ENCODE measurements at regions not wholly inside any gene's neighbourhood (a gene's known extent, or its start where the extent isn't known, plus 50 kb on each side); places are given as distances from the start of the nearest gene placed in this dataset.

GRCh38 chr7:94264756-94265155, 129.9 kb upstream of the COL1A2 start:
- Histone ChIP-seq H3K9me3 (ENCODE audit: insufficient read depth, low read depth, low read length) (no peaks in the 10 kb centered on the region), H3K36me3 (ENCODE audit: insufficient read depth, low read length) (no peaks in the 10 kb centered on the region), H3K4me2 (ENCODE audit: low read length) (no peak overlapping the region), H3K79me2 (ENCODE audit: insufficient read depth, low read length) (no peaks in the 10 kb centered on the region), H4K20me1 (ENCODE audit: insufficient read depth, low read length) (no peaks in the 10 kb centered on the region), H3K9ac (ENCODE audit: low read length) (no peak overlapping the region), H3K27me3 (ENCODE audit: insufficient read depth, low read length) (no peaks in the 10 kb centered on the region), H3K4me1 (ENCODE audit: insufficient read depth, low read length) (no peaks in the 10 kb centered on the region), H3K4me3 (ENCODE audit: insufficient read depth, low read depth, low read length) (no peak overlapping the region), H3K27ac (ENCODE audit: low read depth, low read length) (no peak overlapping the region), H2AFZ (ENCODE audit: low read depth, low read length) (no peak overlapping the region)
- H3K4me1 Mint-ChIP-seq (ENCODE audit: low read depth, unreplicated experiment) = no peaks in the 10 kb centered on the region
- TF ChIP-seq CTCF (IDR thresholded peaks at IDR 0.05; ENCODE audit: insufficient read depth, low read depth, low read length) = no peak
- TF ChIP-seq EZH2 (IDR thresholded peaks at IDR 0.05; ENCODE audit: insufficient read depth, low read length) = no peak
- FAIRE-seq (no peak), DNase-seq (ENCODE audit: low read depth) (no peak)
- H3K27me3 Mint-ChIP-seq (ENCODE audit: low read depth, unreplicated experiment) = no peaks in the 10 kb centered on the region
- H3K9me3 Mint-ChIP-seq (ENCODE audit: unreplicated experiment) = no peaks in the 10 kb centered on the region
- H3K36me3 Mint-ChIP-seq (ENCODE audit: low read depth, unreplicated experiment) = no peaks in the 10 kb centered on the region
- no peak overlapping the region for H3K4me3 Mint-ChIP-seq (ENCODE audit: unreplicated experiment)
- no peak overlapping the region for H3K27ac Mint-ChIP-seq (ENCODE audit: unreplicated experiment)

- no peaks in the 10 kb centered on the region for H3K27me3 Mint-ChIP-seq (ENCODE audit: low read depth, unreplicated experiment)
- no peaks in the 10 kb centered on the region for H3K9me3 ChIP-seq (ENCODE audit: insufficient read depth, low read depth, low read length)
- DNase-seq (ENCODE audit: low read depth) (no peak), FAIRE-seq (no peak)
- no peaks in the 10 kb centered on the region for H3K4me1 Mint-ChIP-seq (ENCODE audit: low read depth, unreplicated experiment)
- H3K36me3 Mint-ChIP-seq (ENCODE audit: low read depth, unreplicated experiment) = no peaks in the 10 kb centered on the region
- no peak overlapping the region for H2AFZ ChIP-seq (ENCODE audit: low read depth, low read length)
- H3K4me3 ChIP-seq (ENCODE audit: insufficient read depth, low read depth, low read length) = no peak overlapping the region
- H3K27ac Mint-ChIP-seq (ENCODE audit: unreplicated experiment) = no peak overlapping the region
- no peak overlapping the region for H3K27ac ChIP-seq (ENCODE audit: low read depth, low read length)
- H3K4me1 ChIP-seq (ENCODE audit: insufficient read depth, low read length) = no peaks in the 10 kb centered on the region
- H3K9ac ChIP-seq (ENCODE audit: low read length) = no peak overlapping the region
- H3K79me2 ChIP-seq (ENCODE audit: insufficient read depth, low read length) = no peaks in the 10 kb centered on the region
- H3K9me3 Mint-ChIP-seq (ENCODE audit: unreplicated experiment) = no peaks in the 10 kb centered on the region
- H3K4me2 ChIP-seq (ENCODE audit: low read length) = no peak overlapping the region
- TF ChIP-seq EZH2 (IDR thresholded peaks at IDR 0.05; ENCODE audit: insufficient read depth, low read length) (no peak), CTCF (IDR thresholded peaks at IDR 0.05; ENCODE audit: insufficient read depth, low read depth, low read length) (no peak)
- H4K20me1 ChIP-seq (ENCODE audit: insufficient read depth, low read length) = no peaks in the 10 kb centered on the region
- no peaks in the 10 kb centered on the region for H3K27me3 ChIP-seq (ENCODE audit: insufficient read depth, low read length)
- no peaks in the 10 kb centered on the region for H3K36me3 ChIP-seq (ENCODE audit: insufficient read depth, low read length)
- no peak overlapping the region for H3K4me3 Mint-ChIP-seq (ENCODE audit: unreplicated experiment)
Observed at GRCh38 chr7:94265456-94265855, 129.2 kb upstream of the COL1A2 start.

- no peaks in the 10 kb centered on the region for H4K20me1 ChIP-seq (ENCODE audit: insufficient read depth, low read length)
- no peaks in the 10 kb centered on the region for H3K9me3 ChIP-seq (ENCODE audit: insufficient read depth, low read depth, low read length)
- H3K36me3 ChIP-seq (ENCODE audit: insufficient read depth, low read length) = no peaks in the 10 kb centered on the region
- H3K27ac Mint-ChIP-seq (ENCODE audit: unreplicated experiment) = no peak overlapping the region
- no peak overlapping the region for H3K9ac ChIP-seq (ENCODE audit: low read length)
- H3K27me3 ChIP-seq (ENCODE audit: insufficient read depth, low read length) = no peaks in the 10 kb centered on the region
- no peak overlapping the region for H2AFZ ChIP-seq (ENCODE audit: low read depth, low read length)
- H3K4me3 ChIP-seq (ENCODE audit: insufficient read depth, low read depth, low read length) = no peak overlapping the region
- H3K9me3 Mint-ChIP-seq (ENCODE audit: unreplicated experiment) = no peaks in the 10 kb centered on the region
- no peak overlapping the region for H3K4me3 Mint-ChIP-seq (ENCODE audit: unreplicated experiment)
- no peaks in the 10 kb centered on the region for H3K4me1 Mint-ChIP-seq (ENCODE audit: low read depth, unreplicated experiment)
- no peaks in the 10 kb centered on the region for H3K36me3 Mint-ChIP-seq (ENCODE audit: low read depth, unreplicated experiment)
- TF ChIP-seq EZH2 (IDR thresholded peaks at IDR 0.05; ENCODE audit: insufficient read depth, low read length) (no peak), CTCF (IDR thresholded peaks at IDR 0.05; ENCODE audit: insufficient read depth, low read depth, low read length) (no peak)
- FAIRE-seq = no peak
- H3K79me2 ChIP-seq (ENCODE audit: insufficient read depth, low read length) = no peaks in the 10 kb centered on the region
- peak; percentile 20 for DNase-seq (ENCODE audit: low read depth)
- H3K27me3 Mint-ChIP-seq (ENCODE audit: low read depth, unreplicated experiment) = no peaks in the 10 kb centered on the region
- no peak overlapping the region for H3K4me2 ChIP-seq (ENCODE audit: low read length)
- H3K27ac ChIP-seq (ENCODE audit: low read depth, low read length) = no peak overlapping the region
- no peaks in the 10 kb centered on the region for H3K4me1 ChIP-seq (ENCODE audit: insufficient read depth, low read length)
Observed at GRCh38 chr7:94266238-94266644, 128.5 kb upstream of the COL1A2 start.

Measured in astrocyte (in vitro differentiated cells and primary cell).